Uterus (tissue), 3 donors: ENCODE measurements at regions not wholly inside any gene's neighbourhood (a gene's known extent, or its start where the extent isn't known, plus 50 kb on each side); places are given as distances from the start of the nearest gene placed in this dataset.

Source experiments
- DNase-seq, 2 donors: peaks; one replicate each; pipeline ENCODE4 v3.0.0-alpha.2; 2019 to 2020
- H3K27ac ChIP-seq, 2 donors: fragments of 200-600 bp; sonication (generic); 1 replicate in 1 of 2; 2 replicates in 1 of 2; pipeline ENCODE4 v1.5.1; 2016 to 2018
- H3K27me3 ChIP-seq, 2 donors: fragments of 200-600 bp; sonication (generic); one replicate each; pipeline ENCODE4 v1.5.1; 2018 to 2019; ENCODE audit warnings: control low read depth in 1 of 2
- H3K36me3 ChIP-seq, 2 donors: fragments of 200-600 bp; sonication (generic); one replicate each; pipeline ENCODE4 v1.5.1; 2019; ENCODE audit warnings: control low read depth in 1 of 2
- H3K4me1 ChIP-seq, 2 donors: fragments of 200-600 bp; sonication (generic); one replicate each; pipeline ENCODE4 v1.5.1; 2018 to 2019; ENCODE audit warnings: control low read depth in 1 of 2
- H3K4me3 ChIP-seq, 2 donors: fragments of 200-600 bp; sonication (generic); 1 replicate in 1 of 2; 2 replicates in 1 of 2; pipeline ENCODE4 v1.5.1; 2018 to 2019; ENCODE audit warnings: mild to moderate bottlenecking in 1 of 2
- H3K9me3 ChIP-seq, 2 donors: fragments of 200-600 bp; sonication (generic); one replicate each; pipeline ENCODE4 v1.5.1; 2019; ENCODE audit warnings: control low read depth in 1 of 2
- CTCF ChIP-seq, 4 experiments: fragments of 200-600 bp in 2 of 4; fragments of 450-650 bp in 2 of 4; sonication (generic) in 2 of 4; IDR thresholded peaks; one replicate each; pipeline ENCODE4 v1.5.1; 2016 to 2019; ENCODE audit warnings: antibody characterized with exemption in 4 of 4, mild to moderate bottlenecking in 2 of 4, moderate library complexity in 1 of 4
- POLR2A ChIP-seq, 2 donors: fragments of 450-650 bp; IDR thresholded peaks; one replicate each; pipeline ENCODE4 v1.6.1; 2016; ENCODE audit warnings: antibody characterized with exemption in 2 of 2, mild to moderate bottlenecking in 1 of 2, moderate library complexity in 1 of 2
- intact Hi-C: fragments of 100-400 bp; cut with DNase I; formaldehyde crosslinking; loops from one replicate; pipeline ENCODE4 v1.15.1; 2023; ENCODE audit warnings: low total_unique reads
- donor health status: DM: yes; HTN: yes; CAD: no.

GRCh38 chr2:106034325-106034724, 159.8 kb downstream of the UXS1 start:
- Histone ChIP-seq H3K4me1 (peaks cover 0 to 6% of the 10 kb centered on the region in 2 donors), H3K4me3 (no peak overlapping the region), H3K27ac (no peak overlapping the region), H3K27me3 (no peaks in the 10 kb centered on the region), H3K36me3 (no peaks in the 10 kb centered on the region), H3K9me3 (no peaks in the 10 kb centered on the region)
- no peak for DNase-seq
- no peak for TF ChIP-seq POLR2A (IDR thresholded peaks at IDR 0.05)
- TF ChIP-seq CTCF (IDR thresholded peaks at IDR 0.05) = no peak
- intact Hi-C loops = no loop called here

GRCh38 chr2:106032676-106033075, 161.4 kb downstream of the UXS1 start:
- no peak for TF ChIP-seq POLR2A (IDR thresholded peaks at IDR 0.05)
- TF ChIP-seq CTCF (IDR thresholded peaks at IDR 0.05) = no peak
- H3K9me3 ChIP-seq = no peaks in the 10 kb centered on the region
- peaks cover 0 to 6% of the 10 kb centered on the region in 2 donors for H3K4me1 ChIP-seq
- no peak for DNase-seq
- no peaks in the 10 kb centered on the region for H3K36me3 ChIP-seq
- H3K4me3 ChIP-seq = no peak overlapping the region
- intact Hi-C loops = no loop called here
- no peak overlapping the region for H3K27ac ChIP-seq
- no peaks in the 10 kb centered on the region for H3K27me3 ChIP-seq

GRCh38 chr2:106030287-106031268, 163.5 kb downstream of the UXS1 start:
- intact Hi-C loops = no loop called here
- DNase-seq = peak; percentile 44 to 67
- Histone ChIP-seq H3K4me1 (peaks cover 0 to 6% of the 10 kb centered on the region in 2 donors), H3K27me3 (no peaks in the 10 kb centered on the region), H3K9me3 (no peaks in the 10 kb centered on the region), H3K4me3 (peak overlapping the region in 1 of 2 donors; percentile 5), H3K27ac (peak overlapping the region; percentile 88 to 91), H3K36me3 (no peaks in the 10 kb centered on the region)
- TF ChIP-seq POLR2A (IDR thresholded peaks at IDR 0.05) (no peak), CTCF (IDR thresholded peaks at IDR 0.05) (no peak)

GRCh38 chr2:106028192-106028591, 165.9 kb downstream of the UXS1 start:
- Histone ChIP-seq H3K9me3 (no peaks in the 10 kb centered on the region), H3K4me3 (no peak overlapping the region), H3K36me3 (no peaks in the 10 kb centered on the region), H3K4me1 (peaks cover 0 to 6% of the 10 kb centered on the region in 2 donors), H3K27ac (no peak overlapping the region), H3K27me3 (no peaks in the 10 kb centered on the region)
- no peak for DNase-seq
- intact Hi-C loops = no loop called here
- no peak for TF ChIP-seq CTCF (IDR thresholded peaks at IDR 0.05)
- TF ChIP-seq POLR2A (IDR thresholded peaks at IDR 0.05) = no peak
